ENCODE measurements at regions not wholly inside any gene's neighbourhood (a gene's known extent, or its start where the extent isn't known, plus 50 kb on each side); places are given as distances from the start of the nearest gene placed in this dataset.

- no peak for DNase-seq
Measured at GRCh38 chr2:5315041-5315440, 377.1 kb upstream of the SOX11 start.

GRCh38 chr2:5315512-5315911 lies 376.7 kb upstream of the SOX11 start:
- DNase-seq: no peak

DNA sequence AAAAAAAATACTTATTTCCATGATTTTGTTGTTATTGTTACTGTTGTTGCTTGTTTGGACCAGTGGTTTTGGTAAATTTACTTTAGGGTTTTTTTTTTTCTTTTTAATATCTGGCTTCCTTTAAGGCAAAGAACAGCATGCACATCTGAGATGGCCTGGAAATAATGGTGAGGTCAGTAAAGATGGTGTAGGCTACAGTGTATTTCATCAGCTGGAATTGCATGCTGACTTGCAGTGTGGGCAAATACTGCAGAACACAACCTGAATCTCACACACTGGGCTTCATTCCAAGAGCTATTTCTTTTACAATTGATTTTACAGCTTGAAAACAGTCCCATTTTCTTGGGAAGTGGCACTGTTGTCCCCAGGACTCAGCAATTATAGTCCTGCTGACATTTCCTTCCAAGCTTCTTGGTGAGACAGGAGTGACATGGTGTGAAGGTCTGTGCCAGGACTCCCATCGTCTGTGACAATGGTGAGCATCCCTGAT lies 376.1 kb upstream of the SOX11 start:
- DNase-seq: no peak

DNA sequence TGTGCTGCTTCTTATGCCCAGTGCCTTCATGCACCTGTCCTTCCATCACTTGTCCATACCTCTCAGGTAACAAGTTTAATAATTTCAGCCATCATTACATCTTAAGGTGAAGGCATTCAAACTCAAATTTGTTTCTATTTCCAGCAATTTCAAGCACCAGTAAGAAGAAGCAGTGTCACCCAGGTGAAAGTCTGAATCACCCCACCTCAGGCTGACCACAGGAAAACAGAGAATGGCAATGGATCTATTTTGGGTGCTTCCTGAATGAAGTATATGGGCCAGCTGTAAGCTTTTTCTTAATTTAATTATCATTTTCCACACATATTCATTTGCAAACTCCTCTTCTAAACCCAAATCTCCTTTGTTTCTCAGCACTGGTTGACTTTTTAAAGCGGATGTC lies 372.7 kb upstream of the SOX11 start:
- DNase-seq: no peak

DNA sequence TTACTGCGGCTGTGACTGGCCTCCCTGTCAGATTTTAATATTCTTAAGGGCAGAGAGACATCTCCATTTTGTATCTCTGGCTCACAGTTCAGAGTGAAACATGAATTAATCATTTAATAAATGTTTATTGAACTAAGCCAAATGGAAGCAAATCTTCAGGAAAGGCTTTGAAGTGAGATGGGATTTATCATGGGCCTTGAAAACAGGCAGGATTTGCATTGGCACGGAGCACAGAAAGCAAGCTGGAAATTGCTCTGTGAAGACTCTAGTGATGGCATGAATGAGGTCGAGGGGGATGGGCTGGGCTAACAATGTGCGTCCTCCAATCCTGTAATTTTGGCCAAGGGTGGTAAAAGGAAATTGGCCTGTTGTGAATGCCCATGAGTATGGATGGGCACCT lies 369.8 kb upstream of the SOX11 start:
- no peak for DNase-seq

DNA sequence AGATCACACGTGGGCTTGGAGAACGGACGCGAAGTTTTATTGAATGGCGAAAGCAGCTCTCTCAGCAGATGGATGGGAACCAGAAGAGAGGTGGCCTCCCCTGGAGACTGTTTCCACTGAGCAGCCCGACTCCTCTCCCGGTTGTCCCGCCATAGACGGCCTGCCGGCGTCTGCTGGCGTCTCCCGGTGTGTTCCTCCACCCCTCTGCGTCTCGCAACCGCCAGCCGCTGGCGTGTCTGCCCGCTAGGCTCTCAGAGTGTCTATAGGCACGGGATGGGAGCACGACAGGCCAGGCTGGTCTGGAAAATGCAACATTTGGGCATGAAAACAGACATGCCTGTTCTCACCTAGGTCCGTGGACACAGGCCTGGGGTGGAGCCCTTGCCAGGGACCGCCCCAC lies 366.7 kb upstream of the SOX11 start:
- DNase-seq: no peak

GRCh38 chr2:5328826-5329225 lies 363.4 kb upstream of the SOX11 start:
- no peak for DNase-seq

DNA sequence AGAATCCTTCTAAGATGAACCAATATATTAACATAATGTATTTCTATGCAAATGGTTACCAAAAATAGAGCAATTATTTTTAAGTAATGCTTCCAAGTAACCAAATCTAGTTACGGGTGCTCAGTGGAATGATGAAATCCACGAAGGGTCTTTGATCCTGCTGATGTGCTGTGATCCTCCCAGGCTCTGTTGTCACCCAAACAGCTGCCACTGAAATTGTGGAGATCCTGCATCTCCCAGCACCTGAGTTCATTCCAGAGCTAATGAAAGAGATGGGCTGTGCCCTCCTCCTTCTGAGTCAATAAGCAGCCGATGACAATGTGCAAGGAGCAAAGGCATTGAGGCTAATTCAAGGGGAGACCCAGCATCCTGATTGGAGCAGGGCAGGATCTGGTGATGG lies 362.4 kb upstream of the SOX11 start:
- DNase-seq: no peak

DNA sequence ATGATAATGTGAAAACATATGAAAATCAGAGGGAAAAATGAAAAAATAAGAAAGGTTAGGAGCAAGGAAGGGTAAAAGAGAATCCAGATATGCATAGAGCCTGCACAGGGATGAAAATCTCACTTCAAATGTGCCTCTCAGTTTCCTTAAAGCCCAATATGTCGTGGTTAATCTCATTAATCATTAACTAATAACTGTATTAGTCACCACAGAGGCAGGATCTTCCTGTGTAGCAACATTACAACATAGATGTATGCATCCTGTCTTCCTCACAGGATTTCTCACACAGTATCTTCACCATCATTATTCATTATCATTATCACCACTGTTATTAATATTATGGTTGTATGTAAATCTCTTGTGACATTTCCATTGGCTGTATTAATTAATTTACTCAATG lies 361.2 kb upstream of the SOX11 start:
- no peak for DNase-seq

DNA sequence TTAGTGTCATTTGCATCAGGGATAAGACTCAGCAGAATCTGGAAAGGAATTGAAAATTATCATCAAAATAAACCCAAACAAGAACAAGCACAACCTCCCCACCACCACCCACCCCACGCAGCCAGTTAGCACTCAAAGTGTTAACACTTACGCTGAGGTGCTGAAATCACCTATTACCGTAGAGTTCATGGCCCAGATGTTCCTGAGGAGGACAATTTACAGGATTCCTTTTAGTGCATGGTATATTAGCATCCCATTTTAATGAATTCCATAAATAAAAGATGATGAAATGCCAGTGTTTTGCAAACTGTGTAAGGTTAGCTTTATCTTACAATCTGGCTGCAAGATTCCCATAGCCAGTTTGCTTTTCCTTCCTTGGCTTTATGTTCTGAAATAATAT lies 359.3 kb upstream of the SOX11 start:
- DNase-seq: no peak

DNA sequence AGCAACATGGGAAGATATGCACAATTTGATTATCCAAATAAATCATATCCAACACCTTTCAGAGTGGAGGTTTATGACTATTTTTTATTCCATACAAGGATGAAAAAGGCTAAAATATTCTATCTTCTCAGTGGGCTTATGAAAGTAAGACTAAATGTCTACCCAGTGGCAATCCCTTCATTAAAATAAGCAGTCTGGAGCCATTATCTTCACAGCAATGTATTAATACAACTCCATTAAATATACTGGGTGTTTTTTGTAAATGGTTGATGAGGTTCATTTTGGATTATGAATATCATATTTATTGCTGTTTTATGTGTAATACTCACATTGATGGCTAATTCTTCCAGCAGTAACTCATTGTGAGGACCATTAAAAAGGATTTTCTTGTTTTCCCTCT lies 352.7 kb upstream of the SOX11 start:
- no peak for DNase-seq

- no peak for DNase-seq
Measured at GRCh38 chr2:5343785-5344335, 348.3 kb upstream of the SOX11 start.

DNA sequence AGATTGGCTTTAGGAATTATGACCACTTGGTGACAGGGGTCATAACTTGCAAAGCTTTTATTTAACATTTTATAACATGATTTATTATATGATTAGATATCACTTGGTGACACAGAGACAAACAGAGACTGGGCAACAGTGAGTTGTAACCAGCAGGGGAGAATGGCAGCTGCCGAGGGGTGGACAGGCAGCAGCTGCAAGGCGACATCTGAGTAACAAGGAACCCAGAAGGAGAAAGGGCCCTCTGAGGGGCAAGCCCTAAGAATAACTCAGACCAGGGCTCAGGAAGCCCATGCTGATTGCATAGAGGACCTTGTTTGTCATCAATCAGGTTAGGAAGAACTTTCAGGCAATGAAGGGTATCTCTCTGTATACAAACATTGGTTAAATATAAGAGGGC lies 339.9 kb upstream of the SOX11 start:
- DNase-seq: no peak

GRCh38 chr2:5353565-5353964 lies 338.6 kb upstream of the SOX11 start:
- DNase-seq: no peak

DNA sequence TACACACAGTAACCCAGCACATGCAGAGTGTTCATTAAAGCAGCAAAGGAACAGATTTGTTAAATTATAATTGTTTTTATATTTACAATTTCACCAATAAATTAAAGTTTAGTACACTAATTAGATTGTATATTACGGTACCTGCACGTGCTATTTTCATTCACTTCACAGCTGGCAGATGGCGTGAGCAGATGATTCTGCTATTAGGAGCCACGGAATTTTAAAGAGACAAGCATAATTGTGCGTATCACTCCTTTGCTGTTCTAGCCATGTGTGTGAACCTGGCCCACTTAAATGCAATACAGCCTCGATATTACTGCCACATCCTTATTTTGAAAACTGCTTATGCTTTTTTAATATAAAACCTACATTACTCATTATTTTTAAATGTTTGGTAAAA lies 332.8 kb upstream of the SOX11 start:
- DNase-seq: no peak

GRCh38 chr2:5360081-5360480 lies 332.1 kb upstream of the SOX11 start:
- DNase-seq: no peak

DNA sequence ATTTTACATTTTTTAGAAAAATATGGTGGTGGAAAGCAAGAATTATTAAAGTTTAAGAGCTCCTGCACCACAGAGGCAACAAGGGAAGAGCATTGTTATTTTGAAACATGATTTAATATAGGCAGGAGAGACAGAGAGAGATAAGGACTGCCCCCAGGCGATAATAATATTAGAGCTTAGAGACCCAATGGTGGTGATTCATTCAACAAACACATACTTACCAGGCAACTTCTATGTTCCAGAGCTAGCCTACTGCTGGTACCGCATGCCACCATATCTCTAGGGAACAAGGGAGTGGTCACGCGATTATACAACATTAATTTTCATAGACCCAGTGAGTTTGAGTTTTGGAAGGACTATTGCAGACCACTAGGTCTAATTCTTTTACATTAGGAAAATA lies 327.8 kb upstream of the SOX11 start:
- no peak for DNase-seq

DNA sequence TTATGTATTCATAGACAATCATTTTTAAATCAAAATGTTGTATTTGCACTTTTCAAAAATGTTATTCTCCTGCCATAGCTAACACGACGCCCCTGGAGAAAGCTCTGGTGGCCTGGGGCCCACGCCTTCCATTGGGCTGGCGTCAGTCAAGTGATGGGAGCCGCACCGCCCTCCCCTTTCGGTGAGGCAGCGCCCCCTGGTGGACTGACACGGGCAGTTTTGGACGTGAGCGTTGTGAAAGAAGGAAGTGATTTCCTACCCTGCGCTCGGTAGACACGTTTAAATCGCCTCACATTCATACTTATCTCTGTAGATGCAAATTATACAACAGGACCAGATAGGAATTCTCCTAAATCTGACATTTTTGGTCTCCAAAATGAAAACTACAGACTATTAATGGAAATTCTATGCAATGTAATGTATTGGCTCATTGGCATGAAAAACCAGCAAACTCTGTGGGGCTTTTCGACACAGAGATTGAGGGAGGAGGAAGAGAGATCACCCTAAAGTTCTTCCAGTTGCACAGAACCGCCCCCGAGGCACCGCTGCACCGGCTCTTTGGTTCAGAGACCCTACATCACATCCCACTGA lies 326.2 kb upstream of the SOX11 start:
- DNase-seq: no peak

GRCh38 chr2:5367321-5367720 lies 324.9 kb upstream of the SOX11 start:
- DNase-seq: no peak

- DNase-seq: no peak
Measured at GRCh38 chr2:5368263-5368662, 323.9 kb upstream of the SOX11 start.

GRCh38 chr2:5369510-5369909 lies 322.7 kb upstream of the SOX11 start:
- no peak for DNase-seq

DNA sequence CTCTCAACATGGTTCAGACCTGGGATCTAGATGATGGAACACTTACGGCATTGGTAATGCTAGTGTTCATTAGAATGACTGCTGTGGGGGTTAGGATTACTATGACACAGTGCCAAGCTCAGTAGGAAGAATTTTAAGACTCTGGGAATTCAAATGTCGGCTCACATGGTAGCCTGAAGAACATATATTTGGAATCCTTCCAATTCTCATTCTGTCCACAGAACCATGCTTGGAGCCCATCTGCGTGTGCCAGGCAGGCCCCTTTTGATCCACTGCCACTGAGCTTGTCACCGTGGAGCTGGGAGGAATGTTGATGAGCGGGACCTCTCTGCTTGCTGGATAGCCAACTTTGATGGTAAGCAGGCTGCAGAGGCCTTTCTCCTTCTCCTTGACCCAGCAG lies 322.0 kb upstream of the SOX11 start:
- DNase-seq: no peak

DNA sequence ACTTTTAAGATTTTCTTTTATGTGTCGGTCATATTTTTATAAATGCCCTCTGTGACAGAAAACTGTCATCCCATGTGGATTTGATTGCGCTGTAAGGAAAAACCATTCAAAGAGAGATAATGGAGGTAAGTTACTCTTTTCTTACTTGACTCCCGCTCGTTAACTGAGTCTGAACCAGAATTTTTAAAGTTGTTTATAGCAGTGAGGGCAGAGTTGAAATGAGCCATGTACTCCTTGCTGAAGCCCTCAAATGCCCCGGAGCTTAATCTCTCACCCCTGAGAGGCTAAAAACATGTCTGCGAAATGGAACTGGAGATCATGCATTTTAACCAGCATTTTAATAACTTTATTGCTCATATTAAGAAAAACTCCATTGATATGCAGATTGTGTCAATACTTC lies 320.0 kb upstream of the SOX11 start:
- no peak for DNase-seq

DNA sequence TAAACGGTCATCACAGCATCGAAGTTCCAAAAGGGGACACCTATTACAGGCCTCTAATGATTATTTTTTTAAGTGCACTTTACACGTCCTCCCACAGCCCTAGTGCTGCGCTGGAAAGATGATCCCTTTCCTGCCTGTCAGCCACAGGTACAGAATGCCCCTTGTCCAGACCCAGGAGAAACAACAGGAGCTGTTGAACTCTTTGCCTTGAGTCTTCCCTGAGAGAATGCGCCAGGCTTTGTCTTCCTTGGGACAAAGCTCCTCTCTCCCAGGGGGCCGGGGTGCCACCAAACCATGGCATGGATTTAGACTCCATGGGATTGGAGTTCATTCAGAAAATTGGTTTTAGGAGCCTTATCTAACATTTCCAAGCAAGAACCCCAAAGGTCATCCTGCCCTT lies 319.0 kb upstream of the SOX11 start:
- DNase-seq: no peak

DNA sequence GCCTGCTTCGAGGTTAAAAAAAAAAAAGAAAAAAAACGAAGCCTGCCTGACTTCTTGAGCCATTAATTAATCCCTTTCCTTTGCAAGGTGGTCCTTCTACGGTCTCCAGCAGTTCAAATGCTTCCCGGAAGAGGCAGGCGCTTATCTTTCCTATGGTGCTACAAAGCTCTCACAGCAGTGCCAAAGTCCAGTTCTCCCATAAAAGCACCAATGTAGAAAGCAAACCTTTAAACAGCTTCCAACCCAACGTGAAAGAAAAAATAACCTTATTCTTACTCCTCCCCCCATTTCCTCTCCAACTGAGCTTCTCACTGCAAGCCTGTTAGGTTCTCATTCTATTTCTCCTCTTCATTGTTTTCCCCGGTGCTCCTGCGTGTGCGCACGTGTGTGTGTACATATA lies 317.4 kb upstream of the SOX11 start:
- no peak for DNase-seq

GRCh38 chr2:5377323-5377722 lies 314.9 kb upstream of the SOX11 start:
- DNase-seq: peak; percentile 0

All from SIG-M5 (cell line).